PFSK-1 (cell line): ENCODE measurements at regions not wholly inside any gene's neighbourhood (a gene's known extent, or its start where the extent isn't known, plus 50 kb on each side); places are given as distances from the start of the nearest gene placed in this dataset.

ENCODE experiments used
- FOXP2 ChIP-seq: optimal IDR thresholded peaks from 2 replicates; pipeline ENCODE3; 2011; ENCODE audit warnings: borderline replicate concordance, control low read depth, inconsistent platforms; ENCODE audit not compliant: insufficient read depth; ENCODE audit errors: extremely low read length, extremely low read depth
- POLR2AphosphoS5 ChIP-seq: IDR thresholded peaks from 2 replicates; pipeline ENCODE4 v1.6.1; 2012; ENCODE audit warnings: low read depth, mild to moderate bottlenecking, control low read depth, low read length, moderate library complexity
- REST ChIP-seq, 2 experiments: IDR thresholded peaks; 2 replicates each; pipeline versions ENCODE4 v1.6.1 to v1.8.0; 2011 to 2012; ENCODE audit warnings: low read depth in 2 of 2, low read length in 2 of 2, control low read depth in 1 of 2, inconsistent platforms in 1 of 2, mild to moderate bottlenecking in 1 of 2, moderate library complexity in 1 of 2; ENCODE audit not compliant: insufficient read depth in 1 of 2
- SIN3A ChIP-seq: IDR thresholded peaks from 2 replicates; pipeline ENCODE4 v1.6.1; 2012; ENCODE audit warnings: mild to moderate bottlenecking, low read length, moderate library complexity, borderline replicate concordance; ENCODE audit not compliant: insufficient read depth
- TAF1 ChIP-seq: IDR thresholded peaks from 2 replicates; pipeline ENCODE4 v1.6.1; 2012; ENCODE audit warnings: low read length, control low read depth, borderline replicate concordance; ENCODE audit not compliant: insufficient read depth

GRCh38 chr2:36238106-36238505, 117.5 kb upstream of the CRIM1 start:
- no peak for TF ChIP-seq SIN3A
- TF ChIP-seq POLR2AphosphoS5, result no peak
- TF ChIP-seq REST (IDR thresholded peaks at IDR 0.05; ENCODE audit: insufficient read depth in 1 of 2, low read depth in 2 of 2, low read length in 2 of 2), result no peak
- TF ChIP-seq FOXP2, result no peak
- no peak for TF ChIP-seq TAF1

GRCh38 chr2:36235882-36236281, 119.7 kb upstream of the CRIM1 start:
- no peak for TF ChIP-seq REST (IDR thresholded peaks at IDR 0.05; ENCODE audit: insufficient read depth in 1 of 2, low read depth in 2 of 2, low read length in 2 of 2)
- no peak for TF ChIP-seq FOXP2
- no peak for TF ChIP-seq POLR2AphosphoS5
- TF ChIP-seq SIN3A, result no peak
- TF ChIP-seq TAF1, result no peak

GRCh38 chr2:36235426-36235825, 120.2 kb upstream of the CRIM1 start:
- TF ChIP-seq REST (IDR thresholded peaks at IDR 0.05; ENCODE audit: insufficient read depth in 1 of 2, low read depth in 2 of 2, low read length in 2 of 2) (no peak), POLR2AphosphoS5 (no peak), FOXP2 (no peak), SIN3A (no peak), TAF1 (no peak)

GRCh38 chr2:36223259-36223658, 132.3 kb upstream of the CRIM1 start:
- TF ChIP-seq SIN3A (no peak), POLR2AphosphoS5 (no peak), FOXP2 (no peak), TAF1 (no peak), REST (IDR thresholded peaks at IDR 0.05; ENCODE audit: insufficient read depth in 1 of 2, low read depth in 2 of 2, low read length in 2 of 2) (no peak)

GRCh38 chr2:36222485-36222884, 133.1 kb upstream of the CRIM1 start:
- TF ChIP-seq TAF1, result no peak
- no peak for TF ChIP-seq SIN3A
- TF ChIP-seq REST (IDR thresholded peaks at IDR 0.05; ENCODE audit: insufficient read depth in 1 of 2, low read depth in 2 of 2, low read length in 2 of 2), result no peak
- no peak for TF ChIP-seq FOXP2
